ENCODE measurements at regions not wholly inside any gene's neighbourhood (a gene's known extent, or its start where the extent isn't known, plus 50 kb on each side); places are given as distances from the start of the nearest gene placed in this dataset.

GRCh38 chr3:24588629-24589512 lies 94.2 kb upstream of the THRB start:
- intact Hi-C loops (cut with DNase I), result no loop called here
- H3K4me3 ChIP-seq, result no peak overlapping the region
- TF ChIP-seq, protein P1, sequence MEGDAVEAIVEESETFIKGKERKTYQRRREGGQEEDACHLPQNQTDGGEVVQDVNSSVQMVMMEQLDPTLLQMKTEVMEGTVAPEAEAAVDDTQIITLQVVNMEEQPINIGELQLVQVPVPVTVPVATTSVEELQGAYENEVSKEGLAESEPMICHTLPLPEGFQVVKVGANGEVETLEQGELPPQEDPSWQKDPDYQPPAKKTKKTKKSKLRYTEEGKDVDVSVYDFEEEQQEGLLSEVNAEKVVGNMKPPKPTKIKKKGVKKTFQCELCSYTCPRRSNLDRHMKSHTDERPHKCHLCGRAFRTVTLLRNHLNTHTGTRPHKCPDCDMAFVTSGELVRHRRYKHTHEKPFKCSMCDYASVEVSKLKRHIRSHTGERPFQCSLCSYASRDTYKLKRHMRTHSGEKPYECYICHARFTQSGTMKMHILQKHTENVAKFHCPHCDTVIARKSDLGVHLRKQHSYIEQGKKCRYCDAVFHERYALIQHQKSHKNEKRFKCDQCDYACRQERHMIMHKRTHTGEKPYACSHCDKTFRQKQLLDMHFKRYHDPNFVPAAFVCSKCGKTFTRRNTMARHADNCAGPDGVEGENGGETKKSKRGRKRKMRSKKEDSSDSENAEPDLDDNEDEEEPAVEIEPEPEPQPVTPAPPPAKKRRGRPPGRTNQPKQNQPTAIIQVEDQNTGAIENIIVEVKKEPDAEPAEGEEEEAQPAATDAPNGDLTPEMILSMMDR (IDR thresholded peaks at IDR 0.05), result no peak
- no peak for TF ChIP-seq POLR2A (IDR thresholded peaks at IDR 0.05)
- no peak for DNase-seq
- no peak overlapping the region for H3K27ac ChIP-seq
- ATAC-seq, result no peak
- 62 to 72% methylated on average over 6 of the region's 6 CpGs for WGBS, 2 donors
- H3K9me3 ChIP-seq, result no peaks in the 10 kb centered on the region
- H3K36me3 ChIP-seq (replicated peaks in 1 of 2; ENCODE audit: insufficient read depth in 1 of 2, low read depth in 2 of 2), result no peaks in the 10 kb centered on the region
- no peaks in the 10 kb centered on the region for H3K4me1 ChIP-seq
- H3K27me3 ChIP-seq, result no peaks in the 10 kb centered on the region

DNA sequence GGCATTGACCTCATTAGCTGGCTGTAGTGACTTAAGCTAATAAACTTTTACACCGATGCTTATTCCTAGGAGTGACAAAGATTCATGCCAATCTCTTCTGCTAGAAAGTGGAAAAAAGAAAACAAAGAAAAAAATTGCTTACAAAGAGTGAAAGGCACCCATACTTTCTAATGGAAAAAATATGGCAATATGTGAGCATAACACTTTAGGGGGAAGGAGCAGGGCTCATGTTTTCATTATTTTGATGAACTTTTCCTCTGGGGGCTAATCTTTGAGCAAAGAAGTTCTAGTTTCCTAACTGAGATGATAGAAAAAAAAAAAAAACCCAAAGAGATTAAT lies 94.8 kb upstream of the THRB start:
- Histone ChIP-seq H3K9me3 (no peaks in the 10 kb centered on the region), H3K36me3 (replicated peaks in 1 of 2; ENCODE audit: insufficient read depth in 1 of 2, low read depth in 2 of 2) (no peaks in the 10 kb centered on the region), H3K4me1 (no peaks in the 10 kb centered on the region), H3K27me3 (no peaks in the 10 kb centered on the region), H3K4me3 (no peak overlapping the region), H3K27ac (no peak overlapping the region)
- intact Hi-C loops (cut with DNase I), result no loop called here
- DNase-seq (no peak), ATAC-seq (no peak)
- no peak for TF ChIP-seq POLR2A (IDR thresholded peaks at IDR 0.05)
- TF ChIP-seq, protein P1 (IDR thresholded peaks at IDR 0.05), result no peak
- 56 to 59% methylated on average over 1 of the region's 1 CpG for WGBS, 2 donors

DNA sequence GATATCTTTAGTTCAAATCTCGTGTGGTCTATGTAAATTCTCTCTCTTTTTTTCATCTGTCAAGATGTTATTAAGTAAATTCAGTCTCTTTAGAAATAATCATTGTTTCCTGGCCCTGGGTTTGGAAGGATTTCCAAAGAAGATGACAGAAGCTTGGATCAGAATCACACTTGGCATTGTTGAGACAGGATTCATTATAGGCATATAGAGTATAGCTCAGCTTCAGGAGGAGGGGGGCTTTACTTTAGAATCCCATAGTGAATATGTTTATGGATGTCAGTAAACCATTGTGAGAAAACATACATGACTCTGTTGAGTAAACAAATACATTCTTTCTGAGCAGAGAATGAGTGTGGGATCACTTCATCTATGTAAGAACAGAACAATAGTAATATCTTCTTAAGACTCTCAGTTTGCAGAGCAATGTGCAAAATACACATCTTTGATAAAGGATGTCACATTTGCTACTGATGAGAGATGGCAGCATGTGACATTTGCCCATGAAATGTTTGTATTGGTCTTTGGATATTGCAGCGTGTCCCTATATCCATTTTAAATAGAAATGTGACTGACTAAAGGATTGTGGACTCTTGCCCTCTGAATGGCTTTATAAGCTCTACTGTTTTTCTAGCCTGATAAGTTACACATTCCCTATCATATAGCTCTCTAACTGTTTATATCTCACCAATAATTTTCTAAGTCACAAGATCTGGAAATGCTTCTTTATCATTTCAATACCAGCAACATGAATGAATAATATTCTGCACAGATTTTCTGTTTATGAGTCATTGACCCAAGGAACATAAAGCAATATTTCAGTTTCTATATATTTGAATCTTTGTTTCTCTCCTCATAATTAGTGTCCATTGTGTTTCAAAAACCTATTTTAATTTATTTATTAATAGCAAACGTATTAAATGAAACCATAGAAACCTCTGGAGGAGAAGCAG lies 95.6 kb upstream of the THRB start:
- no peaks in the 10 kb centered on the region for H3K27me3 ChIP-seq
- H3K4me1 ChIP-seq, result no peaks in the 10 kb centered on the region
- no peak overlapping the region for H3K4me3 ChIP-seq
- no peak for TF ChIP-seq POLR2A (IDR thresholded peaks at IDR 0.05)
- TF ChIP-seq, protein P1 (IDR thresholded peaks at IDR 0.05), result no peak
- 48 to 56% methylated on average over 3 of the region's 3 CpGs for WGBS, 2 donors
- no peaks in the 10 kb centered on the region for H3K36me3 ChIP-seq (replicated peaks in 1 of 2; ENCODE audit: insufficient read depth in 1 of 2, low read depth in 2 of 2)
- ATAC-seq (no peak), DNase-seq (no peak)
- H3K9me3 ChIP-seq, result no peaks in the 10 kb centered on the region
- intact Hi-C loops (cut with DNase I), result no loop called here
- H3K27ac ChIP-seq, result no peak overlapping the region

- intact Hi-C loops (cut with DNase I), result no loop called here
- Histone ChIP-seq H3K27me3 (no peaks in the 10 kb centered on the region), H3K36me3 (replicated peaks in 1 of 2; ENCODE audit: insufficient read depth in 1 of 2, low read depth in 2 of 2) (no peaks in the 10 kb centered on the region), H3K4me1 (no peaks in the 10 kb centered on the region), H3K9me3 (no peaks in the 10 kb centered on the region), H3K4me3 (no peak overlapping the region), H3K27ac (no peak overlapping the region)
- TF ChIP-seq, protein P1 (IDR thresholded peaks at IDR 0.05), result no peak
- no peak for TF ChIP-seq POLR2A (IDR thresholded peaks at IDR 0.05)
- ATAC-seq (no peak), DNase-seq (no peak)
These were observed 96.5 kb upstream of the THRB start for GRCh38 chr3:24591191-24591590.
